Body of pancreas (tissue), 4 donors: ENCODE measurements at regions not wholly inside any gene's neighbourhood (a gene's known extent, or its start where the extent isn't known, plus 50 kb on each side); places are given as distances from the start of the nearest gene placed in this dataset.

Experiments
- CTCF ChIP-seq, 7 experiments: fragments of 450-650 bp in 4 of 7; fragments of 200-600 bp in 3 of 7; sonication (generic) in 3 of 7; IDR thresholded peaks; one replicate each; pipeline ENCODE4 v1.5.1; 2016 to 2019; ENCODE audit warnings: antibody characterized with exemption in 7 of 7
- POLR2A ChIP-seq, 3 donors: fragments of 450-650 bp; IDR thresholded peaks; one replicate each; pipeline ENCODE4 v1.6.1; 2016; ENCODE audit warnings: antibody characterized with exemption in 3 of 3, mild to moderate bottlenecking in 2 of 3

- no peak for TF ChIP-seq CTCF (IDR thresholded peaks at IDR 0.05)
- no peak for TF ChIP-seq POLR2A (IDR thresholded peaks at IDR 0.05)
These were observed 366.6 kb downstream of the OSTF1 start for GRCh38 chr9:75454891-75455290.
